HEK293 (cell line): ENCODE measurements at regions not wholly inside any gene's neighbourhood (a gene's known extent, or its start where the extent isn't known, plus 50 kb on each side); places are given as distances from the start of the nearest gene placed in this dataset.

Experiments
- CTCF ChIA-PET: fragments of 350-600 bp; formaldehyde crosslinking; extraction: SDS; loops from one replicate; lab custom pipeline; 2021; ENCODE audit warnings: antibody characterized with exemption; lab: Yijun Ruan, JAX
- POLR2A ChIA-PET: fragments of 300-600 bp; formaldehyde crosslinking; extraction: SDS; loops from one replicate; lab custom pipeline; 2020; ENCODE audit warnings: antibody characterized with exemption, inconsistent platforms; lab: Yijun Ruan, JAX
- H3K27ac ChIP-seq: fragments of 200-500 bp; sonication (Bioruptor generic); 2 replicates; pipeline ENCODE4 v1.5.1; 2014; ENCODE audit warnings: low read depth, low read length, control low read depth, inconsistent platforms; ENCODE audit errors: extremely low read depth
- H3K36me3 ChIP-seq, 2 experiments: fragments of 200-500 bp in 1 of 2; sonication (Bioruptor generic) in 1 of 2; 1 replicate in 1 of 2; 2 replicates in 1 of 2; pipeline ENCODE4 v1.5.1; 2014 to 2017; ENCODE audit warnings: inconsistent platforms in 2 of 2, low read length in 2 of 2; ENCODE audit not compliant: control insufficient read depth in 2 of 2, insufficient read depth in 1 of 2
- H3K4me1 ChIP-seq: fragments of 200-500 bp; sonication (Bioruptor generic); 2 replicates; pipeline ENCODE4 v1.5.1; 2014; ENCODE audit warnings: mild to moderate bottlenecking, low read length, inconsistent platforms; ENCODE audit not compliant: control insufficient read depth, insufficient read depth
- H3K4me3 ChIP-seq: 2 replicates; pipeline ENCODE4 v1.5.1; 2011; ENCODE audit warnings: low read depth, mild to moderate bottlenecking, control low read depth, low read length, moderate library complexity
- H3K9me3 ChIP-seq: fragments of 200-500 bp; sonication (Bioruptor generic); 2 replicates; pipeline ENCODE4 v1.5.1; 2014; ENCODE audit warnings: low read depth, low read length, inconsistent platforms; ENCODE audit not compliant: control insufficient read depth, insufficient read depth
- GLIS2 ChIP-seq: fragments of 450-650 bp; formaldehyde crosslinking; IDR thresholded peaks from 2 replicates; pipeline ENCODE4 v1.5.1; 2016; ENCODE audit warnings: missing biosample characterization, missing genetic modification characterization
- KLF8 ChIP-seq: fragments of 450-650 bp; formaldehyde crosslinking; IDR thresholded peaks from 2 replicates; pipeline ENCODE4 v1.5.1; 2016; ENCODE audit warnings: missing biosample characterization, missing genetic modification characterization
- KLF9 ChIP-seq: fragments of 450-650 bp; formaldehyde crosslinking; IDR thresholded peaks from 2 replicates; pipeline ENCODE4 v1.5.1; 2016; ENCODE audit warnings: missing biosample characterization, missing genetic modification characterization, low read depth
- PATZ1 ChIP-seq: fragments of 450-650 bp; formaldehyde crosslinking; IDR thresholded peaks from 2 replicates; pipeline ENCODE4 v1.5.1; 2016; ENCODE audit warnings: missing biosample characterization, missing genetic modification characterization
- PRDM10 ChIP-seq: fragments of 450-650 bp; formaldehyde crosslinking; IDR thresholded peaks from 2 replicates; pipeline ENCODE4 v1.5.1; 2016; ENCODE audit warnings: missing biosample characterization, missing genetic modification characterization
- YY2 ChIP-seq: fragments of 450-650 bp; formaldehyde crosslinking; IDR thresholded peaks from 2 replicates; pipeline ENCODE4 v1.5.1; 2016; ENCODE audit warnings: missing biosample characterization, missing genetic modification characterization
- ZBTB26 ChIP-seq: fragments of 450-650 bp; formaldehyde crosslinking; optimal IDR thresholded peaks from 2 replicates; pipeline ENCODE3; 2016; ENCODE audit warnings: missing biosample characterization, mild to moderate bottlenecking, missing genetic modification characterization
- ZNF2 ChIP-seq: fragments of 450-650 bp; formaldehyde crosslinking; IDR thresholded peaks from 2 replicates; pipeline ENCODE4 v1.5.1; 2016; ENCODE audit warnings: missing biosample characterization, missing genetic modification characterization
- ZNF341 ChIP-seq: fragments of 450-650 bp; formaldehyde crosslinking; IDR thresholded peaks from 2 replicates; pipeline ENCODE4; 2016; ENCODE audit warnings: low read depth, missing biosample characterization, missing genetic modification characterization
- ZNF362 ChIP-seq: fragments of 450-650 bp; formaldehyde crosslinking; IDR thresholded peaks from 2 replicates; pipeline ENCODE4 v1.5.1; 2016; ENCODE audit warnings: missing biosample characterization, missing genetic modification characterization
- ZNF404 ChIP-seq: fragments of 450-650 bp; formaldehyde crosslinking; IDR thresholded peaks from 2 replicates; pipeline ENCODE4 v1.5.1; 2017; ENCODE audit warnings: missing biosample characterization, missing genetic modification characterization
- ZNF433 ChIP-seq: fragments of 450-650 bp; formaldehyde crosslinking; IDR thresholded peaks from 2 replicates; pipeline ENCODE4 v1.5.1; 2016; ENCODE audit warnings: missing biosample characterization, missing genetic modification characterization, low read depth
- ZNF449 ChIP-seq: fragments of 450-650 bp; formaldehyde crosslinking; IDR thresholded peaks from 2 replicates; pipeline ENCODE4 v1.5.1; 2017; ENCODE audit warnings: missing biosample characterization, mild to moderate bottlenecking, missing genetic modification characterization, moderate library complexity
- ZNF488 ChIP-seq: fragments of 450-650 bp; formaldehyde crosslinking; IDR thresholded peaks from 2 replicates; pipeline ENCODE4 v1.5.1; 2016; ENCODE audit warnings: missing biosample characterization, missing genetic modification characterization
- ZNF704 ChIP-seq: fragments of 450-650 bp; formaldehyde crosslinking; IDR thresholded peaks from 2 replicates; pipeline ENCODE4 v1.5.1; 2016; ENCODE audit warnings: missing biosample characterization, missing genetic modification characterization
- ZNF707 ChIP-seq: fragments of 450-650 bp; formaldehyde crosslinking; IDR thresholded peaks from 2 replicates; pipeline ENCODE4 v1.5.1; 2016; ENCODE audit warnings: missing biosample characterization, missing genetic modification characterization
- ZNF777 ChIP-seq: fragments of 450-650 bp; formaldehyde crosslinking; IDR thresholded peaks from 2 replicates; pipeline ENCODE4 v1.5.1; 2017; ENCODE audit warnings: missing biosample characterization, missing genetic modification characterization, borderline replicate concordance
- ZNF785 ChIP-seq: fragments of 450-650 bp; formaldehyde crosslinking; IDR thresholded peaks from 2 replicates; pipeline ENCODE4 v1.5.1; 2016; ENCODE audit warnings: missing biosample characterization, missing genetic modification characterization
- ZNF830 ChIP-seq: fragments of 450-650 bp; IDR thresholded peaks from 2 replicates; pipeline ENCODE4 v1.5.0; 2018; ENCODE audit warnings: missing biosample characterization, missing genetic modification characterization, low read depth, mild to moderate bottlenecking, moderate library complexity
- ZNF837 ChIP-seq: fragments of 450-650 bp; formaldehyde crosslinking; IDR thresholded peaks from 2 replicates; pipeline ENCODE4 v1.5.1; 2016; ENCODE audit warnings: missing biosample characterization, missing genetic modification characterization
- ZSCAN18 ChIP-seq: fragments of 450-650 bp; formaldehyde crosslinking; IDR thresholded peaks from 2 replicates; pipeline ENCODE4 v1.5.1; 2016; ENCODE audit warnings: missing biosample characterization, missing genetic modification characterization

GRCh38 chr11:25659706-25660105 is 672.2 kb upstream of the ANO3 start:
- Histone ChIP-seq H3K4me3 (no peak overlapping the region), H3K4me1 (no peaks in the 10 kb centered on the region), H3K9me3 (no peaks in the 10 kb centered on the region), H3K27ac (no peak overlapping the region), H3K36me3 (no peaks in the 10 kb centered on the region)
- no peak for TF ChIP-seq ZNF707 (tag by site-specific recombination)
- no peak for TF ChIP-seq KLF8 (tag by site-specific recombination)
- no peak for TF ChIP-seq ZNF341 (tag by site-specific recombination)
- no peak for TF ChIP-seq ZNF2 (tag by site-specific recombination)
- TF ChIP-seq ZNF362, result no peak
- TF ChIP-seq YY2, result no peak
- no peak for TF ChIP-seq ZNF433 (tag by site-specific recombination)
- no peak for TF ChIP-seq ZNF830
- TF ChIP-seq KLF9 (tag by site-specific recombination), result no peak
- no peak for TF ChIP-seq ZNF704
- POLR2A ChIA-PET, result no interaction called here
- CTCF ChIA-PET, result no interaction called here

GRCh38 chr11:25667871-25668270 is 664.1 kb upstream of the ANO3 start:
- ChIA-PET POLR2A (no interaction called here), CTCF (no interaction called here)
- no peaks in the 10 kb centered on the region for H3K9me3 ChIP-seq
- no peaks in the 10 kb centered on the region for H3K36me3 ChIP-seq
- no peak overlapping the region for H3K27ac ChIP-seq
- H3K4me1 ChIP-seq, result no peaks in the 10 kb centered on the region
- H3K4me3 ChIP-seq, result no peak overlapping the region
- TF ChIP-seq ZSCAN18 (tag by site-specific recombination), result no peak
- no peak for TF ChIP-seq ZNF488 (tag by site-specific recombination)
- no peak for TF ChIP-seq PATZ1 (tag by site-specific recombination)
- no peak for TF ChIP-seq ZNF404 (tag by site-specific recombination)
- no peak for TF ChIP-seq ZNF777 (tag by site-specific recombination)
- TF ChIP-seq PRDM10 (tag by site-specific recombination), result no peak
- TF ChIP-seq ZNF837 (tag by site-specific recombination), result no peak
- no peak for TF ChIP-seq GLIS2 (tag by site-specific recombination)
- TF ChIP-seq ZNF449, result no peak
- no peak for TF ChIP-seq ZBTB26 (tag by site-specific recombination)
- no peak for TF ChIP-seq ZNF785 (tag by site-specific recombination)
- TF ChIP-seq ZNF704, result no peak
